Vagina (tissue), 2 donors: ENCODE measurements at regions not wholly inside any gene's neighbourhood (a gene's known extent, or its start where the extent isn't known, plus 50 kb on each side); places are given as distances from the start of the nearest gene placed in this dataset.

Source experiments
- DNase-seq, 2 donors: peaks; one replicate each; pipeline ENCODE4 v3.0.0-alpha.2; 2017; ENCODE audit errors: extremely low spot score in 2 of 2
- H3K27ac ChIP-seq: fragments of 200-600 bp; sonication (generic); one replicate; pipeline ENCODE4 v1.5.1; 2019
- H3K27me3 ChIP-seq: fragments of 200-600 bp; sonication (generic); one replicate; pipeline ENCODE4 v1.5.1; 2019
- H3K36me3 ChIP-seq, 2 donors: fragments of 200-600 bp; sonication (generic); one replicate each; pipeline ENCODE4 v1.5.1; 2017 to 2019
- H3K4me1 ChIP-seq: fragments of 200-600 bp; sonication (generic); one replicate; pipeline ENCODE4 v1.5.1; 2019
- H3K4me3 ChIP-seq, 2 donors: fragments of 200-600 bp; sonication (generic); 1 replicate in 1 of 2; 2 replicates in 1 of 2; pipeline ENCODE4 v1.5.1; 2016 to 2019
- H3K9me3 ChIP-seq: fragments of 200-600 bp; sonication (generic); one replicate; pipeline ENCODE4 v1.5.1; 2019
- CTCF ChIP-seq, 3 experiments: fragments of 450-650 bp in 2 of 3; fragments of 200-600 bp in 1 of 3; sonication (generic) in 1 of 3; IDR thresholded peaks; one replicate each; pipeline ENCODE4 v1.5.1; 2017 to 2019; ENCODE audit warnings: antibody characterized with exemption in 3 of 3, mild to moderate bottlenecking in 2 of 3, moderate library complexity in 2 of 3
- POLR2A ChIP-seq, 2 donors: fragments of 450-650 bp; IDR thresholded peaks; one replicate each; pipeline ENCODE4 v1.6.1; 2017; ENCODE audit warnings: antibody characterized with exemption in 2 of 2, mild to moderate bottlenecking in 2 of 2, moderate library complexity in 2 of 2
- POLR2AphosphoS5 ChIP-seq, 2 donors: sonication (generic); formaldehyde crosslinking; IDR thresholded peaks; one replicate each; pipeline ENCODE4 v1.9.0; 2017; ENCODE audit warnings: antibody characterized with exemption in 2 of 2, mild to moderate bottlenecking in 2 of 2, low read depth in 1 of 2; ENCODE audit not compliant: insufficient read depth in 1 of 2
- intact Hi-C: fragments of 100-400 bp; cut with DNase I; formaldehyde crosslinking; loops from one replicate; pipeline ENCODE4 v1.15.1; 2023

GRCh38 chr13:78105656-78106055 lies 187.0 kb upstream of the EDNRB start:
- DNase-seq: no peak
- H3K4me3 ChIP-seq: no peak overlapping the region
- H3K27me3 ChIP-seq: no peaks in the 10 kb centered on the region
- no peaks in the 10 kb centered on the region for H3K4me1 ChIP-seq
- intact Hi-C loops: no loop called here
- no peak overlapping the region for H3K27ac ChIP-seq
- no peaks in the 10 kb centered on the region for H3K9me3 ChIP-seq
- no peaks in the 10 kb centered on the region for H3K36me3 ChIP-seq
- TF ChIP-seq POLR2A (IDR thresholded peaks at IDR 0.05) (no peak), POLR2AphosphoS5 (IDR thresholded peaks at IDR 0.05; ENCODE audit: insufficient read depth in 1 of 2, low read depth in 1 of 2) (no peak), CTCF (IDR thresholded peaks at IDR 0.05) (no peak)

GRCh38 chr13:78103936-78104335 lies 185.3 kb upstream of the EDNRB start:
- intact Hi-C loops: no loop called here
- Histone ChIP-seq H3K4me1 (no peaks in the 10 kb centered on the region), H3K4me3 (no peak overlapping the region), H3K27ac (no peak overlapping the region), H3K9me3 (no peaks in the 10 kb centered on the region), H3K27me3 (no peaks in the 10 kb centered on the region), H3K36me3 (no peaks in the 10 kb centered on the region)
- no peak for DNase-seq
- no peak for TF ChIP-seq POLR2A (IDR thresholded peaks at IDR 0.05)
- TF ChIP-seq CTCF (IDR thresholded peaks at IDR 0.05): no peak
- TF ChIP-seq POLR2AphosphoS5 (IDR thresholded peaks at IDR 0.05; ENCODE audit: insufficient read depth in 1 of 2, low read depth in 1 of 2): no peak

- H3K4me1 ChIP-seq: no peaks in the 10 kb centered on the region
- no peak for TF ChIP-seq CTCF (IDR thresholded peaks at IDR 0.05)
- no peak for TF ChIP-seq POLR2A (IDR thresholded peaks at IDR 0.05)
- TF ChIP-seq POLR2AphosphoS5 (IDR thresholded peaks at IDR 0.05; ENCODE audit: insufficient read depth in 1 of 2, low read depth in 1 of 2): no peak
- H3K36me3 ChIP-seq: no peaks in the 10 kb centered on the region
- no peak overlapping the region for H3K4me3 ChIP-seq
- no peaks in the 10 kb centered on the region for H3K9me3 ChIP-seq
- no peak overlapping the region for H3K27ac ChIP-seq
- H3K27me3 ChIP-seq: no peaks in the 10 kb centered on the region
- intact Hi-C loops: no loop called here
- DNase-seq: no peak
Observed at GRCh38 chr13:78102741-78103140, 184.1 kb upstream of the EDNRB start.

GRCh38 chr13:78102121-78102677 lies 183.6 kb upstream of the EDNRB start:
- no peak overlapping the region for H3K27ac ChIP-seq
- TF ChIP-seq CTCF (IDR thresholded peaks at IDR 0.05) (no peak), POLR2AphosphoS5 (IDR thresholded peaks at IDR 0.05; ENCODE audit: insufficient read depth in 1 of 2, low read depth in 1 of 2) (no peak), POLR2A (IDR thresholded peaks at IDR 0.05) (no peak)
- no peaks in the 10 kb centered on the region for H3K9me3 ChIP-seq
- peak in 1 of 2 donors; percentile 91 for DNase-seq
- H3K36me3 ChIP-seq: no peaks in the 10 kb centered on the region
- no peaks in the 10 kb centered on the region for H3K4me1 ChIP-seq
- H3K27me3 ChIP-seq: no peaks in the 10 kb centered on the region
- intact Hi-C loops: no loop called here
- H3K4me3 ChIP-seq: no peak overlapping the region

- no peaks in the 10 kb centered on the region for H3K4me1 ChIP-seq
- no peaks in the 10 kb centered on the region for H3K9me3 ChIP-seq
- DNase-seq: no peak
- no peak overlapping the region for H3K4me3 ChIP-seq
- no peak overlapping the region for H3K27ac ChIP-seq
- H3K36me3 ChIP-seq: no peaks in the 10 kb centered on the region
- TF ChIP-seq POLR2AphosphoS5 (IDR thresholded peaks at IDR 0.05; ENCODE audit: insufficient read depth in 1 of 2, low read depth in 1 of 2) (no peak), CTCF (IDR thresholded peaks at IDR 0.05) (no peak), POLR2A (IDR thresholded peaks at IDR 0.05) (no peak)
- H3K27me3 ChIP-seq: no peaks in the 10 kb centered on the region
- intact Hi-C loops: no loop called here
Observed at GRCh38 chr13:78100486-78100885, 181.9 kb upstream of the EDNRB start.
